B cell (primary cell): ENCODE measurements at regions not wholly inside any gene's neighbourhood (a gene's known extent, or its start where the extent isn't known, plus 50 kb on each side); places are given as distances from the start of the nearest gene placed in this dataset.

Experiments used
- ATAC-seq: fragments of 200-7000 bp; cut with Tn5 transposase; one replicate; pipeline ENCODE4 v1.10.0; 2021; ENCODE audit warnings: low read depth, mild to moderate bottlenecking, moderate number of reproducible peaks, moderate library complexity
- CTCF ChIA-PET: fragments of 350-600 bp; sonication (Branson Sonifier 250); formaldehyde crosslinking; loops from one replicate; lab custom pipeline; 2021; ENCODE audit warnings: antibody characterized with exemption, inconsistent platforms; lab: Charles Lee
- POLR2A ChIA-PET: fragments of 350-600 bp; sonication (Branson Sonifier 250); formaldehyde crosslinking; loops from one replicate; lab custom pipeline; 2021; ENCODE audit warnings: antibody characterized with exemption; lab: Charles Lee
- DNase-seq: peaks from one replicate; pipeline ENCODE4 v3.0.0; 2013
- H2AFZ ChIP-seq: 2 replicates; pipeline ENCODE4 v1.6.1; 2012; ENCODE audit warnings: mild to moderate bottlenecking, low read depth, low read length; ENCODE audit not compliant: insufficient read depth, poor library complexity, severe bottlenecking
- H3K27ac ChIP-seq, 2 donors: 1 replicate in 1 of 2; 2 replicates in 1 of 2; pipeline ENCODE4 v1.5.1; 2012 to 2013; ENCODE audit warnings: low read length in 2 of 2, mild to moderate bottlenecking in 2 of 2, moderate library complexity in 1 of 2
- H3K27me3 ChIP-seq, 4 experiments: fragments of 200-600 bp in 1 of 4; sonication (generic) in 1 of 4; replicated peaks in 1 of 4; 1 replicate in 2 of 4; 2 replicates in 2 of 4; pipeline versions ENCODE4 v1.6.1 to v1.7.0; 2013 to 2016; ENCODE audit warnings: low read length in 3 of 4, mild to moderate bottlenecking in 2 of 4, mixed read lengths in 1 of 4, moderate library complexity in 1 of 4; ENCODE audit not compliant: insufficient read depth in 4 of 4, control insufficient read depth in 3 of 4; ENCODE audit errors: control extremely low read depth in 1 of 4
- H3K36me3 ChIP-seq, 2 experiments: replicated peaks in 1 of 2; 1 replicate in 1 of 2; 2 replicates in 1 of 2; pipeline versions ENCODE4 v1.6.1 to v1.7.1; 2013; ENCODE audit warnings: low read length in 1 of 2; ENCODE audit not compliant: insufficient read depth in 2 of 2, control insufficient read depth in 1 of 2; ENCODE audit errors: control extremely low read depth in 1 of 2, extremely low read depth in 1 of 2
- H3K4me1 ChIP-seq, 2 donors: fragments of 200-600 bp in 1 of 2; sonication (generic) in 1 of 2; 1 replicate in 1 of 2; 2 replicates in 1 of 2; pipeline versions ENCODE4 v1.5.1 to v1.6.1; 2013 to 2017; ENCODE audit warnings: low read length in 2 of 2; ENCODE audit not compliant: control insufficient read depth in 2 of 2, insufficient read depth in 2 of 2
- H3K4me2 ChIP-seq: replicated peaks from 2 replicates; pipeline ENCODE3; 2012; ENCODE audit warnings: mild to moderate bottlenecking, low read depth, low read length; ENCODE audit not compliant: poor library complexity, severe bottlenecking
- H3K4me3 ChIP-seq, 5 experiments: fragments of 200-600 bp in 1 of 5; sonication (generic) in 1 of 5; 1 replicate in 3 of 5; 2 replicates in 2 of 5; pipeline versions ENCODE4 v1.5.1 to v1.7.0; 2011 to 2016; ENCODE audit warnings: low read length in 4 of 5, mild to moderate bottlenecking in 4 of 5, low read depth in 2 of 5, control low read depth in 1 of 5, moderate library complexity in 1 of 5; ENCODE audit not compliant: insufficient read depth in 1 of 5; ENCODE audit errors: control extremely low read depth in 1 of 5, extremely low read depth in 1 of 5
- H3K79me2 ChIP-seq: fragments of 200-600 bp; sonication (generic); one replicate; pipeline ENCODE4 v1.6.0; 2016; ENCODE audit warnings: low read length; ENCODE audit not compliant: control insufficient read depth, insufficient read depth
- H3K9ac ChIP-seq: fragments of 200-600 bp; sonication (generic); 2 replicates; pipeline ENCODE4 v1.6.1; 2017; ENCODE audit warnings: mild to moderate bottlenecking, low read length, moderate library complexity
- H3K9me3 ChIP-seq, 3 donors: one replicate each; pipeline versions ENCODE4 v1.6.1 to v1.7.1; 2013; ENCODE audit warnings: low read length in 2 of 3; ENCODE audit not compliant: control insufficient read depth in 2 of 3, insufficient read depth in 1 of 3; ENCODE audit errors: control extremely low read depth in 1 of 3
- H4K20me1 ChIP-seq: 2 replicates; pipeline ENCODE4 v1.6.0; 2012; ENCODE audit warnings: mild to moderate bottlenecking, low read length; ENCODE audit not compliant: insufficient read depth, control insufficient read depth, poor library complexity, severe bottlenecking
- H3K27ac Mint-ChIP-seq: one replicate; pipeline ENCODE4 v1.8.0; 2021; ENCODE audit warnings: mixed read lengths
- H3K27me3 Mint-ChIP-seq: one replicate; pipeline ENCODE4 v1.8.0; 2021; ENCODE audit warnings: mixed read lengths
- H3K4me1 Mint-ChIP-seq: one replicate; pipeline ENCODE4 v1.8.0; 2021; ENCODE audit warnings: mixed read lengths
- H3K4me3 Mint-ChIP-seq: one replicate; pipeline ENCODE4 v1.8.0; 2021; ENCODE audit warnings: mixed read lengths
- H3K9me3 Mint-ChIP-seq: one replicate; pipeline ENCODE4 v1.8.0; 2022; ENCODE audit warnings: mixed read lengths; ENCODE audit not compliant: insufficient read depth
- CTCF ChIP-seq: fragments of 200-600 bp; IDR thresholded peaks from one replicate; pipeline ENCODE4 v1.8.0; 2022; ENCODE audit warnings: antibody characterized with exemption, mild to moderate bottlenecking
- EZH2 ChIP-seq: IDR thresholded peaks from 2 replicates; pipeline ENCODE4 v1.6.1; 2012; ENCODE audit warnings: borderline replicate concordance, low read depth, mild to moderate bottlenecking, moderate library complexity, low read length; ENCODE audit not compliant: insufficient read depth, poor library complexity, severe bottlenecking
- WGBS: methylation state at CpG from one replicate; pipeline ENCODE4 v1.1.5; 2013; ENCODE audit warnings: missing lambda C conversion rate; ENCODE audit not compliant: insufficient coverage; 5-methylcytosine and 5-hydroxymethylcytosine counted together
- intact Hi-C: fragments of 100-400 bp; cut with micrococcal nuclease; formaldehyde crosslinking; loops from one replicate; pipeline ENCODE4 v1.10.0; 2022

GRCh38 chr11:82195283-82195682, 538.4 kb downstream of the FAM181B start:
- Histone ChIP-seq H3K9me3 (no peaks in the 10 kb centered on the region), H3K9ac (no peak overlapping the region), H4K20me1 (no peaks in the 10 kb centered on the region), H3K4me2 (no peak overlapping the region), H2AFZ (no peak overlapping the region), H3K27me3 (no peaks in the 10 kb centered on the region), H3K27ac (no peak overlapping the region), H3K79me2 (no peaks in the 10 kb centered on the region), H3K4me1 (no peaks in the 10 kb centered on the region), H3K4me3 (no peak overlapping the region), H3K36me3 (no peaks in the 10 kb centered on the region)
- POLR2A ChIA-PET, result no interaction called here
- TF ChIP-seq EZH2, result no peak
- TF ChIP-seq CTCF, result no peak
- DNase-seq, result no peak
- Mint-ChIP-seq H3K27ac (no peak overlapping the region), H3K4me3 (no peak overlapping the region), H3K4me1 (no peaks in the 10 kb centered on the region), H3K27me3 (no peaks in the 10 kb centered on the region), H3K9me3 (no peaks in the 10 kb centered on the region)
- no peak for ATAC-seq
- CTCF ChIA-PET, result no interaction called here
- no CpG with 5 or more reads among the region's 3 CpGs for WGBS
- intact Hi-C loops, result no loop called here

DNA sequence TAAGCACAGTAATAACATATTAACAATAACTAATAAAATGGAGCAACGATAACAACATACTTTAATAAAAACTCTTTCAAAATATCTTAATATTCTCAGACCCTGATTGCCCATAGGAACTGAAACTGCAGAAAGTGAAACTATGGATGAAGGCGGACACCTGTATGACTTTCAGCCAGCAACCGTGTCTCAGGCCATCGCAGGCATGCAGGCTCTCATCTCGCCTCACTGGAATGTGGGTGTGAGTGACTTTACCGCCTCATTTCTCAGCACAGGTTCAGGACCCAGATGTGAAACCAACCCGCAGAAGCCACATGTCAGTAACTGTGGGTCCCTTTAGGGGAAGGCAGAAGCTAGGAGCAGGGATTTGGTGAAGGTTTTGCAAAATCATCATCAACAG, 539.1 kb downstream of the FAM181B start:
- 82% methylated on average over 3 of the region's 7 CpGs for WGBS
- Histone ChIP-seq H3K9ac (no peak overlapping the region), H3K9me3 (no peaks in the 10 kb centered on the region), H2AFZ (no peak overlapping the region), H3K4me2 (no peak overlapping the region), H3K4me3 (no peak overlapping the region), H3K79me2 (no peaks in the 10 kb centered on the region), H4K20me1 (no peaks in the 10 kb centered on the region), H3K27ac (no peak overlapping the region), H3K27me3 (no peaks in the 10 kb centered on the region), H3K4me1 (no peaks in the 10 kb centered on the region), H3K36me3 (no peaks in the 10 kb centered on the region)
- H3K4me3 Mint-ChIP-seq, result no peak overlapping the region
- no peaks in the 10 kb centered on the region for H3K27me3 Mint-ChIP-seq
- H3K4me1 Mint-ChIP-seq, result no peaks in the 10 kb centered on the region
- intact Hi-C loops, result no loop called here
- no peak for ATAC-seq
- H3K9me3 Mint-ChIP-seq, result no peaks in the 10 kb centered on the region
- ChIA-PET CTCF (no interaction called here), POLR2A (no interaction called here)
- no peak for DNase-seq
- H3K27ac Mint-ChIP-seq, result no peak overlapping the region
- TF ChIP-seq EZH2, result no peak
- TF ChIP-seq CTCF, result no peak
